ENCODE measurements at regions not wholly inside any gene's neighbourhood (a gene's known extent, or its start where the extent isn't known, plus 50 kb on each side); places are given as distances from the start of the nearest gene placed in this dataset.

DNA sequence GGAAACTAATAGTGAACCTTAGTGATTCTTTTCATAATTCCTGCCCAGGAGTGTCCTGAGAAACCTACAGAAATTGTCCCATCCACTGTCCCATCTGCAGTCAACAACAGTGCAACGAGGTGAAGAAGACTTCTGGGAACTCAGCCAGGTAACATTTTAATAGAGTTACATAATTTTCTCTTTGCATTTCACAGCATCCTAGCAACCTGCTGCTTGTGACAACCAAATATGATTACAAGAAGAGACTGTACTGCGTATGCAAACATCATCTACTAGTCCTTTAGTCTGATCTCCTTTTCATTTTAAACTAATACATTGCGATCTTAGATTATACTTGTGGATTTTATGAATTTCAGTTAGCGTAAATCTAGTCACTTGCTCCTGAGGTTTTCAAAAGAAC, 951.6 kb downstream of the TFAP2A start:
- H3K27me3 Mint-ChIP-seq (ENCODE audit: low read depth), result no peaks in the 10 kb centered on the region
- H3K4me3 Mint-ChIP-seq, result no peak overlapping the region
- H3K9me3 Mint-ChIP-seq, result peaks cover 2% of the 10 kb centered on the region
- H3K36me3 Mint-ChIP-seq (ENCODE audit: low read depth), result no peaks in the 10 kb centered on the region
- H3K4me1 Mint-ChIP-seq, result no peaks in the 10 kb centered on the region
- TF ChIP-seq CTCF (IDR thresholded peaks at IDR 0.05; ENCODE audit: unreplicated experiment in 3 of 3), result no peak
- H3K27ac Mint-ChIP-seq, result no peak overlapping the region

GRCh38 chr6:9461188-9461587, 953.7 kb downstream of the TFAP2A start:
- TF ChIP-seq CTCF (IDR thresholded peaks at IDR 0.05; ENCODE audit: unreplicated experiment in 3 of 3), result no peak
- Mint-ChIP-seq H3K4me1 (no peaks in the 10 kb centered on the region), H3K36me3 (ENCODE audit: low read depth) (no peaks in the 10 kb centered on the region), H3K4me3 (no peak overlapping the region), H3K27ac (no peak overlapping the region), H3K9me3 (peaks cover 2% of the 10 kb centered on the region), H3K27me3 (ENCODE audit: low read depth) (peaks cover 2% of the 10 kb centered on the region)

DNA sequence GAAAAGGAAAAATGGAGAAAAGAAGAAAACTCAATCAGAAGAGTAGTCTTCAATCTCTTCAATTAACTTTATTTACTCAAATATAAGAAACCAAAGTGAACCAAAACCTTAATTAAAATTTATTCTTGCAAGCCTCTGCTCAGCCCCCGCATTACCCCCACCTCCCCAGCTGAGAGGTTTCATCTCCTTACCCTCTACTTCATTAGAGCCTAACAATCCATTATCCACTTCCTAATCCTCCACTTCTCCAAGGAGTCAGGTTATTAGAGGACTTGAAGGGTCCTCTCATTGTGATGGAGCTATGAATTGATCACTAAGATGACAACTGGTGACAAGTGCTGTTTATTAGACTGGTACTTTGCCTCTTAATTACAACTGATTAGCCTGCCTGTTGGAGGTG, 956.5 kb downstream of the TFAP2A start:
- Mint-ChIP-seq H3K4me1 (no peaks in the 10 kb centered on the region), H3K27me3 (ENCODE audit: low read depth) (peaks cover 3% of the 10 kb centered on the region), H3K27ac (no peak overlapping the region), H3K36me3 (ENCODE audit: low read depth) (no peaks in the 10 kb centered on the region), H3K4me3 (no peak overlapping the region), H3K9me3 (peaks cover 2% of the 10 kb centered on the region)
- TF ChIP-seq CTCF (IDR thresholded peaks at IDR 0.05; ENCODE audit: unreplicated experiment in 3 of 3), result no peak

DNA sequence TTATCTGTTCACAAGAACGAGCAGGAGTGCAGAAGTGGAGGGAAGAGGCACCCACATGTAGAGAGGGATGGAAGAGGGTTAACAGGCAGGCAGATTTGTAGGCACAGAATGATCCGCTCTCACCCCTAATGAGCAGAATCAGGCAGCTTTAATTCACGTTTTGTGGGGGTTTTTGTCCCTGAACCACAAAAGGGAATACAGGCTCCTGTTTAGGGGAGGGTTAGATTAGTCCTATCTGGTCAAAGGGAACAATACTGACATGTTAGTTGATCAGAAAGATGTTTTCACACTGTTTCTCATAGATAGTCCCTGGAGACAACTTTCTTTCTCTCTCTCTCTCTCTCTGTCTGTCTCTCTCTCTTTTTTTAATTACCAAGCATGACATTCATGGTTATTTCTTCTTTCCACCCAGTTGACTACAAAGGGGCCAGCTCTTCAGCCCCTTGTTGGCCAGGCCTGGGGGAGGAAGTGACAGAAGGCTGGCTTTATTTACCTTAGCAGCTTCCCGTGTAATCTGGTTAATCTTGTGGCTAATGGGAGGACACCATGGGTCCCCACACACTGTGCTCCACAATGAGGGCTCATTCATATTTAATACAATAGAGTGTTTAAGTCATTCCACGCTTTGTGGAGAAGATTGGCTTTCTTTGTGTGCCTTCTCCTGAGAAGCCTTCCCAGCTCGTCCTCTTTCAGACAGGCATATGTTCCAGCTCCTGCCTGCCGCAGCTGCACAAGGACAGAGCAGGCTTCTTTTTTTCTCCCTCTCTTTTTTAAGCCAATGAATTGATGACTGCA, 958.8 kb downstream of the TFAP2A start:
- Mint-ChIP-seq H3K4me3 (no peak overlapping the region), H3K4me1 (no peaks in the 10 kb centered on the region), H3K27me3 (ENCODE audit: low read depth) (peaks cover 3% of the 10 kb centered on the region), H3K27ac (no peak overlapping the region), H3K36me3 (ENCODE audit: low read depth) (no peaks in the 10 kb centered on the region), H3K9me3 (peaks cover 2% of the 10 kb centered on the region)
- no peak for TF ChIP-seq CTCF (IDR thresholded peaks at IDR 0.05; ENCODE audit: unreplicated experiment in 3 of 3)

DNA sequence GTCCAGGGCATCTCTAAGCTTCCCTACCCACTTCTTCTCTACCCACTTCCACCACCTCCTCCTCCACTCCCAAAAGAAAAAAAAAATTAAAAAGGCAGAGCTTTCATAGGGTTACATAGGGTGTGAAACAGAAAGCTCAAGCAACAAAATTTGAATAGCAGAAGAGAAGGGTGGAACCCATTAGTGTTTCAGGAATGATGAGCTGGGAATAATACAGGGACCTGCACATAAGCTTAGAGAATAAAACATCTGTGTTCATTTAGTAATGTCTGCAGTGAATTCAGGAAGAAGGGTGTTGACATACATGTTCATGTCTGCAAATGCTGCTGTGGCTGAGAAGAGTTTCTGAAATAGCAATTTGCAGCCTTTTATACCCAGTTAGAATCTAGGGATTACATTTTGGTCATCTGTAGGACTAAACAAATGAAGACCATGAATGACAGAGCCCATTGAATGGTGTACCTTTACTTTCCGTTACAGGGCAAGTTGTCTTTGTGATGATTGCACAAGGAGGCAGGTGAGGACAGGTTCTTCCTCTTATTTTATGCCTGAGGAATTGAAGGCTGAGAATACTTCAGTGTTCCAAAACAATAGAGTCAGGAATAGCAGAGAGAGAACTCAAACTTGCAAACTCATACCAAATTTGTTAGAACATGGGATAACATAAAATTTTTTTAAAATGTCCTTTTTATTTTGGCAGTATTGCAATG, 975.1 kb downstream of the TFAP2A start:
- no peak for TF ChIP-seq CTCF (IDR thresholded peaks at IDR 0.05; ENCODE audit: unreplicated experiment in 3 of 3)
- H3K36me3 Mint-ChIP-seq (ENCODE audit: low read depth), result peaks cover 5% of the 10 kb centered on the region
- H3K4me1 Mint-ChIP-seq, result no peaks in the 10 kb centered on the region
- H3K9me3 Mint-ChIP-seq, result peaks cover 12% of the 10 kb centered on the region
- H3K27ac Mint-ChIP-seq, result no peak overlapping the region
- H3K27me3 Mint-ChIP-seq (ENCODE audit: low read depth), result peaks cover 4% of the 10 kb centered on the region
- H3K4me3 Mint-ChIP-seq, result no peak overlapping the region

Data from nephron (organoid).